ENCODE measurements at regions not wholly inside any gene's neighbourhood (a gene's known extent, or its start where the extent isn't known, plus 50 kb on each side); places are given as distances from the start of the nearest gene placed in this dataset.

GRCh38 chrX:15915959-15916703 is 61.5 kb upstream of the AP1S2 start:
- Histone ChIP-seq H3K9me3 (ENCODE audit: control insufficient read depth, low read depth, low read length) (peaks cover 8% of the 10 kb centered on the region), H3K4me3 (ENCODE audit: low read length) (no peak overlapping the region), H3K27me3 (ENCODE audit: control insufficient read depth, insufficient read depth, low read length) (no peaks in the 10 kb centered on the region), H3K4me1 (ENCODE audit: control insufficient read depth, low read depth, low read length) (peaks cover 4% of the 10 kb centered on the region), H3K9ac (ENCODE audit: low read length) (no peak overlapping the region), H3K27ac (ENCODE audit: low read length) (no peak overlapping the region), H3K36me3 (ENCODE audit: control insufficient read depth, low read depth, low read length) (no peaks in the 10 kb centered on the region)

- peaks cover 16% of the 10 kb centered on the region for H3K4me1 ChIP-seq (ENCODE audit: control insufficient read depth, low read depth, low read length)
- peaks cover 8% of the 10 kb centered on the region for H3K9me3 ChIP-seq (ENCODE audit: control insufficient read depth, low read depth, low read length)
- no peak overlapping the region for H3K27ac ChIP-seq (ENCODE audit: low read length)
- H3K36me3 ChIP-seq (ENCODE audit: control insufficient read depth, low read depth, low read length), result no peaks in the 10 kb centered on the region
- no peaks in the 10 kb centered on the region for H3K27me3 ChIP-seq (ENCODE audit: control insufficient read depth, insufficient read depth, low read length)
- H3K9ac ChIP-seq (ENCODE audit: low read length), result no peak overlapping the region
- no peak overlapping the region for H3K4me3 ChIP-seq (ENCODE audit: low read length)
Observed at GRCh38 chrX:15914486-15914885, 59.9 kb upstream of the AP1S2 start.

GRCh38 chrX:15913146-15913545 is 58.5 kb upstream of the AP1S2 start:
- peaks cover 8% of the 10 kb centered on the region for H3K9me3 ChIP-seq (ENCODE audit: control insufficient read depth, low read depth, low read length)
- H3K27me3 ChIP-seq (ENCODE audit: control insufficient read depth, insufficient read depth, low read length), result no peaks in the 10 kb centered on the region
- H3K4me3 ChIP-seq (ENCODE audit: low read length), result no peak overlapping the region
- H3K36me3 ChIP-seq (ENCODE audit: control insufficient read depth, low read depth, low read length), result no peaks in the 10 kb centered on the region
- H3K4me1 ChIP-seq (ENCODE audit: control insufficient read depth, low read depth, low read length), result peaks cover 29% of the 10 kb centered on the region
- H3K27ac ChIP-seq (ENCODE audit: low read length), result no peak overlapping the region
- no peak overlapping the region for H3K9ac ChIP-seq (ENCODE audit: low read length)

GRCh38 chrX:15911734-15912550 is 57.3 kb upstream of the AP1S2 start:
- H3K27ac ChIP-seq (ENCODE audit: low read length), result no peak overlapping the region
- H3K4me1 ChIP-seq (ENCODE audit: control insufficient read depth, low read depth, low read length), result peaks cover 29% of the 10 kb centered on the region
- no peak overlapping the region for H3K4me3 ChIP-seq (ENCODE audit: low read length)
- H3K36me3 ChIP-seq (ENCODE audit: control insufficient read depth, low read depth, low read length), result no peaks in the 10 kb centered on the region
- no peaks in the 10 kb centered on the region for H3K27me3 ChIP-seq (ENCODE audit: control insufficient read depth, insufficient read depth, low read length)
- H3K9ac ChIP-seq (ENCODE audit: low read length), result no peak overlapping the region
- H3K9me3 ChIP-seq (ENCODE audit: control insufficient read depth, low read depth, low read length), result no peaks in the 10 kb centered on the region

GRCh38 chrX:15909605-15910004 is 55.0 kb upstream of the AP1S2 start:
- H3K9me3 ChIP-seq (ENCODE audit: control insufficient read depth, low read depth, low read length), result no peaks in the 10 kb centered on the region
- H3K27me3 ChIP-seq (ENCODE audit: control insufficient read depth, insufficient read depth, low read length), result no peaks in the 10 kb centered on the region
- H3K4me3 ChIP-seq (ENCODE audit: low read length), result peak overlapping the region; percentile 5
- peak overlapping the region; percentile 44 for H3K9ac ChIP-seq (ENCODE audit: low read length)
- H3K4me1 ChIP-seq (ENCODE audit: control insufficient read depth, low read depth, low read length), result peaks cover 32% of the 10 kb centered on the region
- H3K27ac ChIP-seq (ENCODE audit: low read length), result peak overlapping the region; percentile 89
- no peaks in the 10 kb centered on the region for H3K36me3 ChIP-seq (ENCODE audit: control insufficient read depth, low read depth, low read length)

- Histone ChIP-seq H3K27me3 (ENCODE audit: control insufficient read depth, insufficient read depth, low read length) (no peaks in the 10 kb centered on the region), H3K9me3 (ENCODE audit: control insufficient read depth, low read depth, low read length) (no peaks in the 10 kb centered on the region), H3K36me3 (ENCODE audit: control insufficient read depth, low read depth, low read length) (no peaks in the 10 kb centered on the region), H3K4me3 (ENCODE audit: low read length) (peak overlapping the region; percentile 2), H3K4me1 (ENCODE audit: control insufficient read depth, low read depth, low read length) (peaks cover 32% of the 10 kb centered on the region), H3K27ac (ENCODE audit: low read length) (peak overlapping the region; percentile 89), H3K9ac (ENCODE audit: low read length) (peak overlapping the region; percentile 44)
Observed at GRCh38 chrX:15908603-15909290, 54.1 kb upstream of the AP1S2 start.

GRCh38 chrX:15906041-15906943 is 51.7 kb upstream of the AP1S2 start:
- no peak overlapping the region for H3K27ac ChIP-seq (ENCODE audit: low read length)
- H3K4me1 ChIP-seq (ENCODE audit: control insufficient read depth, low read depth, low read length), result peaks cover 32% of the 10 kb centered on the region
- H3K4me3 ChIP-seq (ENCODE audit: low read length), result no peak overlapping the region
- no peaks in the 10 kb centered on the region for H3K36me3 ChIP-seq (ENCODE audit: control insufficient read depth, low read depth, low read length)
- H3K9me3 ChIP-seq (ENCODE audit: control insufficient read depth, low read depth, low read length), result no peaks in the 10 kb centered on the region
- no peak overlapping the region for H3K9ac ChIP-seq (ENCODE audit: low read length)
- H3K27me3 ChIP-seq (ENCODE audit: control insufficient read depth, insufficient read depth, low read length), result no peaks in the 10 kb centered on the region
